Sigmoid colon (tissue), 6 donors: ENCODE measurements at regions not wholly inside any gene's neighbourhood (a gene's known extent, or its start where the extent isn't known, plus 50 kb on each side); places are given as distances from the start of the nearest gene placed in this dataset.

ENCODE experiments used
- DNase-seq: peaks from one replicate; pipeline ENCODE4 v3.0.0-alpha.2; 2019
- H3K27ac ChIP-seq, 4 donors: fragments of 200-600 bp; sonication (generic); one replicate each; pipeline ENCODE4 v1.5.1; 2016 to 2019; ENCODE audit warnings: mild to moderate bottlenecking in 1 of 4
- H3K27me3 ChIP-seq, 3 donors: fragments of 200-600 bp; sonication (generic); one replicate each; pipeline ENCODE4 v1.5.1; 2019; ENCODE audit warnings: mild to moderate bottlenecking in 1 of 3
- H3K36me3 ChIP-seq, 4 donors: fragments of 200-600 bp; sonication (generic); one replicate each; pipeline ENCODE4 v1.5.1; 2016 to 2019
- H3K4me1 ChIP-seq, 4 donors: fragments of 200-600 bp; sonication (generic); one replicate each; pipeline ENCODE4 v1.5.1; 2017 to 2019
- H3K4me3 ChIP-seq, 4 donors: fragments of 200-600 bp; sonication (generic); one replicate each; pipeline ENCODE4 v1.5.1; 2017 to 2019; ENCODE audit warnings: mild to moderate bottlenecking in 2 of 4, moderate library complexity in 1 of 4
- H3K9me3 ChIP-seq, 4 donors: fragments of 200-600 bp in 3 of 4; sonication (generic) in 3 of 4; one replicate each; pipeline versions ENCODE4 v1.5.1 to v1.6.1; 2013 to 2019
- EP300 ChIP-seq, 4 donors: sonication (generic); formaldehyde crosslinking; IDR thresholded peaks; one replicate each; pipeline ENCODE4 v1.6.1; 2017; ENCODE audit warnings: antibody characterized with exemption in 4 of 4
- POLR2A ChIP-seq, 2 donors: fragments of 450-650 bp; IDR thresholded peaks; one replicate each; pipeline ENCODE4 v1.6.1; 2016; ENCODE audit warnings: antibody characterized with exemption in 2 of 2, mild to moderate bottlenecking in 2 of 2, moderate library complexity in 2 of 2
- POLR2AphosphoS5 ChIP-seq, 4 donors: sonication (generic); formaldehyde crosslinking; IDR thresholded peaks; one replicate each; pipeline ENCODE4 v1.6.1; 2017; ENCODE audit warnings: antibody characterized with exemption in 4 of 4
- WGBS, 2 donors: extraction: QIAGEN DNeasy Blood & Tissue Kit; methylation state at CpG; one replicate each; pipeline ENCODE4 v1.1.7; 2013; 5-methylcytosine and 5-hydroxymethylcytosine counted together
- intact Hi-C: fragments of 100-400 bp; cut with DNase I; formaldehyde crosslinking; loops from one replicate; pipeline ENCODE4 v1.15.1; 2023
- TF ChIP-seq, protein P1 (sequence below), 4 experiments: fragments of 450-650 bp in 3 of 4; fragments of 200-600 bp in 1 of 4; IDR thresholded peaks; one replicate each; pipeline ENCODE4 v1.5.1; 2016 to 2019; ENCODE audit warnings: antibody characterized with exemption in 4 of 4, mild to moderate bottlenecking in 3 of 4, moderate library complexity in 2 of 4
- donor health status: healthy with polysubstance abuse.
- donor health status: healthy.

DNA sequence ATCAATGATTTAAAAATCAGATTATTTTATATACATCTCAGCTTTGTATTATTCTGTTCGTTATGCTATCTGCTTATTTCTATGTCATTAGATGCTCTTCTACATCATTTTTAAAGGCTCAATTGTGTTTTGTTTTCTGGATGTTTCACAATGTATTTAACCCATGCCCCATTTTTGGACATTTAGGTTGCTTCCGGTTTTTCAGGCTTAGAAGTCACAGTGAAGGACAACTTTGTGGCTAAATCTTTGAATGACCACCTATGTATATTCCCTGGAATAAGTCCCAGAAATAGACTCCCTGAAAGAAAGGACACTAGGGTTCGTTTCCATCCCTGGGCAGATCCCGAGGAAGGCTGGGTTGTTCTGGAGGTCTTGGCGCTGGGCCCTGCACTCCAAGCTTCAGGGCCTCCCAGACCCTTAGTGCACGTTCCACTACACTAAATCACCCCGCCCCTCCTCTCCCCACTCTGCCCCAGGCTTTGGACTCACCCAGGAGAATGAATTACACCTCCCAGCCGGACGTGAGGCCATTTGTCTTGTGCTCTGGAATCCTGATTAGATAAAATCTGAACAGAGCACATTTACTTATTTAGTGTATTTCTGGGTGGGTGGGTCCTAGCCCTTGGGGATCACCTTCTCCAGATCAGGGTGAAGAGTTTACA is 188.2 kb downstream of the ZFP36L2 start:
- intact Hi-C loops, result no loop called here
- WGBS, 2 donors, result 60 to 69% methylated on average over 9 of the region's 9 CpGs
- TF ChIP-seq POLR2AphosphoS5 (IDR thresholded peaks at IDR 0.05), result no peak
- no peak for TF ChIP-seq POLR2A (IDR thresholded peaks at IDR 0.05)
- no peak for TF ChIP-seq EP300 (IDR thresholded peaks at IDR 0.05)

DNA sequence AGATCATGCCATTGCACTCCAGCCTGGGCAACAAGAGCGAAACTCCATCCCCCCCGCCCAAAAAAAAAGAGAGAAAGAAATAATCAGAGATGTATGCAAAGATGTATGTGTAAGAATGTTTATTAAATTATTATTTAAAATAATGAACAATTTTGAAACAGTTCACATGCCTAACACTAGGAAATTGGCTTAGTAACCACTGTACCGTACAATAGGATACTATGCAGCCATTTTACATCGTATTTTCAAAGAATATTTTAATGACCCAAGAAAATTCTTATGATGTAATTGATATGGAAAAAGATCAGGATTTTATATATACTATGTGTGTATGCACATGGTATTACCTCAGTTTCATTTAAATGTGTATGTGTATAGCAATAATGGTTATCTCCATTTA is 190.5 kb downstream of the ZFP36L2 start:
- intact Hi-C loops, result no loop called here
- DNase-seq, result no peak
- peaks cover 0 to 27% (median 22%) of the 10 kb centered on the region in 4 donors for H3K4me1 ChIP-seq
- no peak overlapping the region for H3K4me3 ChIP-seq
- TF ChIP-seq, protein P1, sequence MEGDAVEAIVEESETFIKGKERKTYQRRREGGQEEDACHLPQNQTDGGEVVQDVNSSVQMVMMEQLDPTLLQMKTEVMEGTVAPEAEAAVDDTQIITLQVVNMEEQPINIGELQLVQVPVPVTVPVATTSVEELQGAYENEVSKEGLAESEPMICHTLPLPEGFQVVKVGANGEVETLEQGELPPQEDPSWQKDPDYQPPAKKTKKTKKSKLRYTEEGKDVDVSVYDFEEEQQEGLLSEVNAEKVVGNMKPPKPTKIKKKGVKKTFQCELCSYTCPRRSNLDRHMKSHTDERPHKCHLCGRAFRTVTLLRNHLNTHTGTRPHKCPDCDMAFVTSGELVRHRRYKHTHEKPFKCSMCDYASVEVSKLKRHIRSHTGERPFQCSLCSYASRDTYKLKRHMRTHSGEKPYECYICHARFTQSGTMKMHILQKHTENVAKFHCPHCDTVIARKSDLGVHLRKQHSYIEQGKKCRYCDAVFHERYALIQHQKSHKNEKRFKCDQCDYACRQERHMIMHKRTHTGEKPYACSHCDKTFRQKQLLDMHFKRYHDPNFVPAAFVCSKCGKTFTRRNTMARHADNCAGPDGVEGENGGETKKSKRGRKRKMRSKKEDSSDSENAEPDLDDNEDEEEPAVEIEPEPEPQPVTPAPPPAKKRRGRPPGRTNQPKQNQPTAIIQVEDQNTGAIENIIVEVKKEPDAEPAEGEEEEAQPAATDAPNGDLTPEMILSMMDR (IDR thresholded peaks at IDR 0.05), result no peak
- TF ChIP-seq POLR2A (IDR thresholded peaks at IDR 0.05), result no peak
- TF ChIP-seq POLR2AphosphoS5 (IDR thresholded peaks at IDR 0.05), result no peak
- no peak for TF ChIP-seq EP300 (IDR thresholded peaks at IDR 0.05)
- H3K9me3 ChIP-seq, result no peaks in the 10 kb centered on the region
- H3K36me3 ChIP-seq, result no peaks in the 10 kb centered on the region
- H3K27me3 ChIP-seq, result no peaks in the 10 kb centered on the region
- no peak overlapping the region for H3K27ac ChIP-seq
- 95 to 98% methylated on average over 4 of the region's 4 CpGs for WGBS, 2 donors

More for the DNA sequence above, 188.2 kb downstream of the ZFP36L2 start:
- no peak overlapping the region for H3K4me3 ChIP-seq
- no peaks in the 10 kb centered on the region for H3K27me3 ChIP-seq
- H3K36me3 ChIP-seq, result no peaks in the 10 kb centered on the region
- DNase-seq, result no peak
- H3K9me3 ChIP-seq, result no peaks in the 10 kb centered on the region
- peaks cover 0 to 29% (median 22%) of the 10 kb centered on the region in 4 donors for H3K4me1 ChIP-seq
- H3K27ac ChIP-seq, result no peak overlapping the region

DNA sequence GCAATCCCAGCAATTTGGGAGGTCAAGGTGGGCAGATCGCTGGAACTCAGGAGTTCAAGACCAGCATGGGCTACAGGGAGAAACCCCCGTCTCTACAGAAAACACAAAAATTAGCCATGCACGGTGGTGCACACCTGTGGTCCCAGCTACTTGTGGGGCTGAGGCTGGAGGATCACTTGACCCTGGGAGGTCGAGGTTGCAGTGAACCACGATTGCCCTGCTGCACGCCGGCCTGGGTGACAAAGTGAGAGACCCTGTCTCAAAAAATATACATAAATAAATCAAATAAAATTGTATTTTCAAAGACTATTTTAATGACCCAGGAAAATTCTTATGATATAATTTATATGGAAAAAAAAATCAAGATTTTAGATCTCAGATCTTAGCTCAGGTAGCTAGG is 191.5 kb downstream of the ZFP36L2 start:
- WGBS, 2 donors, result 90 to 95% methylated on average over 7 of the region's 7 CpGs
- Histone ChIP-seq H3K4me1 (peaks cover 0 to 27% (median 22%) of the 10 kb centered on the region in 4 donors), H3K9me3 (no peaks in the 10 kb centered on the region), H3K4me3 (no peak overlapping the region), H3K27ac (no peak overlapping the region), H3K27me3 (no peaks in the 10 kb centered on the region), H3K36me3 (no peaks in the 10 kb centered on the region)
- intact Hi-C loops, result loop anchor here (5.0 kb wide), 1 partner anchor 42 kb away; no protein-coding TSS in a partner anchor
- DNase-seq, result peak; percentile 35
- TF ChIP-seq POLR2AphosphoS5 (IDR thresholded peaks at IDR 0.05) (no peak), POLR2A (IDR thresholded peaks at IDR 0.05) (no peak), EP300 (IDR thresholded peaks at IDR 0.05) (no peak)
- TF ChIP-seq, protein P1 (IDR thresholded peaks at IDR 0.05), result no peak

DNA sequence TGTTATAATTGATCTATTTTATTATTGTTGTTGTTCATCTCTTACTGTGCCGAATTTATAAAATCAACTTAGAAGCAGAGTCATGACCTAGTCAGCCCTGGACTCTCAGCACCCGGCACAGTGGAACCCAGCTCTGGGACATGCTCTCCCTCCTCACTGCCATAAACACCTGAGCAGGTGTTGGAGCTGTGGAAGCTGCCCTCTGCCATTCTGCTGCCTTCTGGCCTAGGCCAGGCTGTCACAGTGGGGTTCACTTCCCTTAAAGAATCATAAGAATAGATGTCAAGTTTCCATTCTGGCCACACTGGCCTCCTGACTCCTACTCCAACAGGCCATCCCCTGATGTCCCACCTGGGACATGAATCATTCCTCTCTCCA is 192.2 kb downstream of the ZFP36L2 start:
- DNase-seq, result peak; percentile 41
- Histone ChIP-seq H3K4me3 (no peak overlapping the region), H3K36me3 (no peaks in the 10 kb centered on the region), H3K9me3 (no peaks in the 10 kb centered on the region), H3K27ac (no peak overlapping the region), H3K27me3 (no peaks in the 10 kb centered on the region), H3K4me1 (peaks cover 0 to 27% (median 22%) of the 10 kb centered on the region in 4 donors)
- intact Hi-C loops, result loop anchor here (5.0 kb wide), 1 partner anchor 43 kb away; no protein-coding TSS in a partner anchor
- TF ChIP-seq POLR2AphosphoS5 (IDR thresholded peaks at IDR 0.05), result no peak
- TF ChIP-seq POLR2A (IDR thresholded peaks at IDR 0.05), result no peak
- TF ChIP-seq EP300 (IDR thresholded peaks at IDR 0.05), result no peak
- TF ChIP-seq, protein P1 (IDR thresholded peaks at IDR 0.05), result no peak
- 35 to 88% methylated on average over 2 of the region's 2 CpGs for WGBS, 2 donors

DNA sequence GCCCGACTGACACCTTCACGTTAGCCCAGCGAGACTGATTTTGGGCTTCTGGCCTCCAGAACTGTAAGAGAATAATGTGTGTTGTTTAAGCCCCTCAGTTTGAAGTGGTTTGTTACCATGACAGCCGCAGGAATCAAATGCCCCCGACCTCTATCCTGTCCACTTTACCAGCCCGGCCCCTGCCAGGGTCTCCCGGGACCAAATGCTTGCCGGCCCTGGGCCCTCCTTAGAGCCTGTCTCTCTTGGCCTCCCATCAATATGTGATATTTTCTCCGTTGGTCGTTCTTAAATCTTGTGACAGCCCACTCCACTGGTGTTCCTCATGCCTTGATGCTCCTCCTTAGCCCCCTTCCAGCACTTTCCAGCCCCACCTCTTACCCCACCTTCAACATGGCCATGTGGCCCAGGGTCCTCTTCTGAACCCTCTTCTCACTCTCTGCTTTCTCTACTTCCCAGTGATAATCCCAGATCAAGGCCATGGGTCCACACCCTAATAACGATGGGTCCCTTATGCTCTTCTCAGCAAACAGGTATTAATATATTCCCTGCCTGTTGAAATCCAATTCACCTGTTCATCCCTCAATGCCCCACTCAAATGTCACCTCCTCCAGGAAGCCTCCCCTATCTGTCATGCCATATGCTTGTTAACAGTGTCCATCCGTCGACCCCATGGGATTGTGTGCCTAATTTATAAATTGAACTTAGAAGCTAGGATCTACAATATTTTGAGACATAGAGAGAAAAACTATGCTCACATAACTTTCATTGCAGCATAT is 192.8 kb downstream of the ZFP36L2 start:
- WGBS, 2 donors, result 91 to 94% methylated on average over 13 of the region's 13 CpGs

More for the DNA sequence above, 192.8 kb downstream of the ZFP36L2 start:
- Histone ChIP-seq H3K36me3 (no peaks in the 10 kb centered on the region), H3K4me1 (peaks cover 0 to 27% (median 21%) of the 10 kb centered on the region in 4 donors), H3K4me3 (no peak overlapping the region), H3K27me3 (no peaks in the 10 kb centered on the region), H3K27ac (peak overlapping the region in 1 of 4 donors; percentile 65), H3K9me3 (no peaks in the 10 kb centered on the region)
- TF ChIP-seq, protein P1 (IDR thresholded peaks at IDR 0.05), result no peak
- TF ChIP-seq POLR2A (IDR thresholded peaks at IDR 0.05), result no peak
- TF ChIP-seq EP300 (IDR thresholded peaks at IDR 0.05), result no peak
- no peak for TF ChIP-seq POLR2AphosphoS5 (IDR thresholded peaks at IDR 0.05)
- intact Hi-C loops, result loop anchor here (5.0 kb wide), 1 partner anchor 44 kb away; no protein-coding TSS in a partner anchor
- peak; percentile 42 for DNase-seq
